ENCODE measurements at regions not wholly inside any gene's neighbourhood (a gene's known extent, or its start where the extent isn't known, plus 50 kb on each side); places are given as distances from the start of the nearest gene placed in this dataset.
"Not testable (repeated sequence)": the region's sequence is repeated elsewhere in the genome, so short reads cannot be mapped to it uniquely, and the experiment has no call there.

- DNase-seq (ENCODE audit: low read depth) = not testable (repeated sequence)
These were observed 110.5 kb upstream of the RRN3 start for GRCh38 chr16:15204571-15204970.

- DNase-seq (ENCODE audit: low read depth) = not testable (repeated sequence)
These were observed 98.7 kb upstream of the RRN3 start for GRCh38 chr16:15192813-15193212.

DNA sequence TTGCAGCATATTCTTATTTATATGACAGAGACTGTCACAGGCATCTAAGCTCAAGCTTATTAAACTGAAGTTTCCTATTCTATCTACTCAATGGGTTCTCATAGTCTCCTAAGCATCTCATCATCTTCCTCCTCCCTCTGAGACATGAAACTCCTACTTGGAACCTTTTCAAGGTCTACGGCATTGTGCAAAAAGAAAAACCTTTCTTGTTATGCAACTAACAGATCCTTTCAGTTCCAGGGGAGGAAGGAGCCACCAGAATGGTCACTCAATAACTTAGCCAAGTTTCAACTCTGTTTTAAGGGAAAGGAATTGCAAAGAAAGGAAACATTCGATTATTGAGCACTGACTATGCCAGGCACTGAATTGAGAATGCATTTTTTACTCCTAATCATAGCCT, 98.1 kb upstream of the RRN3 start:
- DNase-seq (ENCODE audit: low read depth) = not testable (repeated sequence)

GRCh38 chr16:15189478-15189877, 95.4 kb upstream of the RRN3 start:
- DNase-seq (ENCODE audit: low read depth) = not testable (repeated sequence)
